ENCODE measurements at regions not wholly inside any gene's neighbourhood (a gene's known extent, or its start where the extent isn't known, plus 50 kb on each side); places are given as distances from the start of the nearest gene placed in this dataset.

DNA sequence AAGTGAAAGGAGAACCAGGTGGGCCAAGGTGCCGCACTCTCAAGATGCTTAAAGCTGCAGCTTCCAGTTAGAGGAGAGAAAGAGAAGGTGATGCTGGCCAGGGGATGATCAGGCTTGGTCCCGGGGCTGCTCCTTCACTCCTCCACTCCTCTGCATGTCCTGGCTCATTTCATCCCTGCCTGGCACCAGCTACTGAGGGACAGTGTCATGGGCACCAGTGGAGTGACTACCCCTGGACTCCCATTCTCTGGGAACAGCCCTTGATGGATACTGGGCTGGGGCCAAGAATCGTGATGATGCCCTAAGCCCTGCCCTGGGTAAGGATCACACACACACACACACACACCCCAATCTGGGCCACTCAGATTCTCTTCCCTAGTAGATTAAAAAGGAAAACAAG, 243.7 kb downstream of the UACA start:
- TF ChIP-seq EZH2 (IDR thresholded peaks at IDR 0.05; ENCODE audit: low read depth, low read length, severe bottlenecking), result no peak
- no peak for TF ChIP-seq POLR2AphosphoS5 (IDR thresholded peaks at IDR 0.05; ENCODE audit: low read depth, low read length)
- no peak for TF ChIP-seq HDAC6 (IDR thresholded peaks at IDR 0.05; ENCODE audit: low read depth, low read length)
- TF ChIP-seq, protein P1, sequence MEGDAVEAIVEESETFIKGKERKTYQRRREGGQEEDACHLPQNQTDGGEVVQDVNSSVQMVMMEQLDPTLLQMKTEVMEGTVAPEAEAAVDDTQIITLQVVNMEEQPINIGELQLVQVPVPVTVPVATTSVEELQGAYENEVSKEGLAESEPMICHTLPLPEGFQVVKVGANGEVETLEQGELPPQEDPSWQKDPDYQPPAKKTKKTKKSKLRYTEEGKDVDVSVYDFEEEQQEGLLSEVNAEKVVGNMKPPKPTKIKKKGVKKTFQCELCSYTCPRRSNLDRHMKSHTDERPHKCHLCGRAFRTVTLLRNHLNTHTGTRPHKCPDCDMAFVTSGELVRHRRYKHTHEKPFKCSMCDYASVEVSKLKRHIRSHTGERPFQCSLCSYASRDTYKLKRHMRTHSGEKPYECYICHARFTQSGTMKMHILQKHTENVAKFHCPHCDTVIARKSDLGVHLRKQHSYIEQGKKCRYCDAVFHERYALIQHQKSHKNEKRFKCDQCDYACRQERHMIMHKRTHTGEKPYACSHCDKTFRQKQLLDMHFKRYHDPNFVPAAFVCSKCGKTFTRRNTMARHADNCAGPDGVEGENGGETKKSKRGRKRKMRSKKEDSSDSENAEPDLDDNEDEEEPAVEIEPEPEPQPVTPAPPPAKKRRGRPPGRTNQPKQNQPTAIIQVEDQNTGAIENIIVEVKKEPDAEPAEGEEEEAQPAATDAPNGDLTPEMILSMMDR (IDR thresholded peaks at IDR 0.05; ENCODE audit: control extremely low read depth in 1 of 3, insufficient read depth in 1 of 3, low read depth in 1 of 3, low read length in 3 of 3), result no peak
- TF ChIP-seq, protein P2, sequence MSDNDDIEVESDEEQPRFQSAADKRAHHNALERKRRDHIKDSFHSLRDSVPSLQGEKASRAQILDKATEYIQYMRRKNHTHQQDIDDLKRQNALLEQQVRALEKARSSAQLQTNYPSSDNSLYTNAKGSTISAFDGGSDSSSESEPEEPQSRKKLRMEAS (IDR thresholded peaks at IDR 0.05), result no peak
- no peak for TF ChIP-seq RNF2 (IDR thresholded peaks at IDR 0.05; ENCODE audit: borderline replicate concordance, low read depth, low read length, missing control alignments, poor library complexity, severe bottlenecking)
- TF ChIP-seq SP2 (IDR thresholded peaks at IDR 0.05; ENCODE audit: low read length), result no peak
- TF ChIP-seq POLR2A (IDR thresholded peaks at IDR 0.05; ENCODE audit: control extremely low read depth in 1 of 2, low read depth in 2 of 2, low read length in 2 of 2), result no peak
- TF ChIP-seq, protein P3, sequence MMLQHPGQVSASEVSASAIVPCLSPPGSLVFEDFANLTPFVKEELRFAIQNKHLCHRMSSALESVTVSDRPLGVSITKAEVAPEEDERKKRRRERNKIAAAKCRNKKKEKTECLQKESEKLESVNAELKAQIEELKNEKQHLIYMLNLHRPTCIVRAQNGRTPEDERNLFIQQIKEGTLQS (IDR thresholded peaks at IDR 0.05; ENCODE audit: insufficient read depth, low read depth, low read length), result no peak

Data from H1 (cell line).